GM23248 (cell line): ENCODE measurements at regions not wholly inside any gene's neighbourhood (a gene's known extent, or its start where the extent isn't known, plus 50 kb on each side); places are given as distances from the start of the nearest gene placed in this dataset.

Source experiments
- EZH2 ChIP-seq: fragments of 200-600 bp; sonication (generic); IDR thresholded peaks from 2 replicates; pipeline ENCODE4 v1.6.1; 2018; ENCODE audit warnings: antibody characterized with exemption, mild to moderate bottlenecking; ENCODE audit not compliant: insufficient read depth, poor library complexity, severe bottlenecking
- EZH2phosphoT487 ChIP-seq: fragments of 200-600 bp; sonication (generic); IDR thresholded peaks from 2 replicates; pipeline ENCODE4 v1.6.1; 2018; ENCODE audit warnings: antibody characterized with exemption, moderate library complexity, mild to moderate bottlenecking, low read depth; ENCODE audit not compliant: insufficient read depth

DNA sequence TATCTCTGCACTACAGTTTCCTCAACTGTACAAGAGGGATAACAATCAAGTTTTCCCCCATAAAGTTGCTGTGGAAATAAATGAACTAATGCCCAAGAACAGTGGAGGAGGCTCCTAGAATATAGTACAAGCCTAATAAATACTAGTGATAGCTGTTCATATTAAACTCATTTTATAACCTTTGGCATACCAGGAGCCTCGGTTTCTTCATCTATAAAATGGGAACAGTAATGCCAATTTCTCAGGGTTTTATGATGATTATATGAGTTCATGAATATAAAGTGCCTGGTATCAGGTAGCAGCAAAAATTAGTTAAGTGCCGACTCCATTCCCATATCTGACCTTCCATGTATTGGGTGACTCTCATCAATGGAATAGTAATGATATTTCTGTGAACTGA, 311.1 kb upstream of the MAF start:
- TF ChIP-seq EZH2 (no peak), EZH2phosphoT487 (no peak)
